Hematopoietic multipotent progenitor cell treated with erythropoietin and hydrocortisone succinate and interleukin-3 and kit ligand, for 8 days (in vitro differentiated cells): ENCODE measurements at regions not wholly inside any gene's neighbourhood (a gene's known extent, or its start where the extent isn't known, plus 50 kb on each side); places are given as distances from the start of the nearest gene placed in this dataset.

ENCODE experiments used
- DNase-seq: peaks from one replicate; pipeline ENCODE4 v3.0.0-alpha.2; 2015

GRCh38 chr16:27686926-27687325 is 137.0 kb downstream of the KATNIP start:
- DNase-seq: no peak

DNA sequence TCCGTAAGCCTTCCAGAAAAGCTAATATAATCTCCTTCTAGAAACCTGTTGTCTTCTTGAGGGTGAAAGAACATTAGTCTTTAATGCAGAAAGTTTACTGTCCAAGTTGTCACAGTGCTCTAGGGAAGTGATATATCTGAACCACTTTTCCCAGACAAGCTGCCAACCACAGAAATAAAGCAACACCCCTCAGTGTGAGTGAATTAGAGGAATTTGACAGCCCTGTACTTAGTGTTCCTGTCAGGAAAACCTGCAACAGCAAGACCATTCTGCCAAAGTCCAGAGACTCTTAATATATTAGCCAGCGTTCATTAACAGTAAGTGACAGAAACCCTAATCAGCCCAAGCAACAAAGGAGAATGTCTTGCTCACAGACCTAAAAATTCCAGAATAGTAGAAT is 137.7 kb downstream of the KATNIP start:
- no peak for DNase-seq

GRCh38 chr16:27689711-27690110 is 139.8 kb downstream of the KATNIP start:
- DNase-seq: no peak

DNA sequence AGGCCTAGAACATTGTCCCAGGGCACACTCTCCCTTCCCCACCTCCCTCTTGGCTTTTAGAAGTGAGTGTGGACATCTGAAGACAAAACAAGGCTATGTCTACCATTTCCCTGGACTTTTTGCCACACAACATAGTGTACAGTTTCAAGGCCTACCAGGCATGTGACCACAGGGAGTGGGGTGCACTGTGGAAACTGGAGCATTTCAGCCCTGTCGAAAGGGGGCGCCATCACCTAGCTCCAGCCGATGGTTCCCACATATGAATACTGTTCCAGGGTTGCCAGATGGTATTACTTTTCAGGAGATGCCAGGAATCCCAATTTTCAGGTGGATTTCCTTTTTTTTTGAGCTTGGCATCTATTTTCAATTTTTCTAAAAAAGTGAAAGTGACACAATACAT is 140.7 kb downstream of the KATNIP start:
- DNase-seq: peak; percentile 63

- no peak for DNase-seq
Observed at GRCh38 chr16:27691721-27692120, 141.8 kb downstream of the KATNIP start.

DNA sequence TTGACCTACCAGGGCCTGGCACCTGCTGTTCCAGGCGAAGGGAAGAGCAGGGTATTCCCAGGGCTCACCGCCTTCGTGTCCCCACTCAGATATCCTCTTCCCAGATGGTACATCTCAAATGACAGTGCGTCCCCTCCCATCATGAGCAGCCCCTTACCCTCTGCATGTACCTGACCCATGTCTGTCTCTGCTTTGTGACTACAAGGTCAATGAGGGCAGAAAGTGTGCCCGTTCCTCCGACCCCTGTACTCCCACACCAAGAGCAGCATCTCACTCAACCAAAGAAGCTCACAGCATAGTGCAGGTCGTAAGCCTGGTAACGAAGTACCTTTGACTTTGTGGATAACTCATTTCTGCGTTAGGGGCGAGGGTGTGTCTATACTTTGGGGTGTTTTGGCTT is 142.6 kb downstream of the KATNIP start:
- no peak for DNase-seq

GRCh38 chr16:27695161-27695560 is 145.2 kb downstream of the KATNIP start:
- DNase-seq: no peak

GRCh38 chr16:27698266-27698665 is 148.3 kb downstream of the KATNIP start:
- no peak for DNase-seq

DNA sequence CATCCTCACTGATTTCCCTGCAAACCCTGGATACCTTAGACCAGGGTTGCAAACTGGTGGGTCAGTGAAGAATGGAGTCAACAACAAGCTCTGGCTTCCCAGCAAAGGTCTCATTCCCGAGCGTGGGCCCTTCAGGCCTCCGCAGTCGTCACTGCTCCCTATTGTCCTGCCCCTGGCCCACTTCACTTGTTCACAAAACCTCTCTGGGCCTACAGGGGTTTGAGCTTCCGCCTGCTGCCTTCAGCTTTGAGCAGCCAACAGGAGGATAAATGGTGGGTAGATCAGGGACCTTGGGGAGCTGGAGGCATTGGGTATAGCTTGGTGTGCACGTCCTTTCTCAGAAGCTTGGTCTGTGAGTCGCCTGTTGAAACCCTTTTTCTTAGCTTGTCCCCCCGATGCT is 148.8 kb downstream of the KATNIP start:
- DNase-seq: no peak

- DNase-seq: no peak
Observed at GRCh38 chr16:27699540-27699939, 149.6 kb downstream of the KATNIP start.

DNA sequence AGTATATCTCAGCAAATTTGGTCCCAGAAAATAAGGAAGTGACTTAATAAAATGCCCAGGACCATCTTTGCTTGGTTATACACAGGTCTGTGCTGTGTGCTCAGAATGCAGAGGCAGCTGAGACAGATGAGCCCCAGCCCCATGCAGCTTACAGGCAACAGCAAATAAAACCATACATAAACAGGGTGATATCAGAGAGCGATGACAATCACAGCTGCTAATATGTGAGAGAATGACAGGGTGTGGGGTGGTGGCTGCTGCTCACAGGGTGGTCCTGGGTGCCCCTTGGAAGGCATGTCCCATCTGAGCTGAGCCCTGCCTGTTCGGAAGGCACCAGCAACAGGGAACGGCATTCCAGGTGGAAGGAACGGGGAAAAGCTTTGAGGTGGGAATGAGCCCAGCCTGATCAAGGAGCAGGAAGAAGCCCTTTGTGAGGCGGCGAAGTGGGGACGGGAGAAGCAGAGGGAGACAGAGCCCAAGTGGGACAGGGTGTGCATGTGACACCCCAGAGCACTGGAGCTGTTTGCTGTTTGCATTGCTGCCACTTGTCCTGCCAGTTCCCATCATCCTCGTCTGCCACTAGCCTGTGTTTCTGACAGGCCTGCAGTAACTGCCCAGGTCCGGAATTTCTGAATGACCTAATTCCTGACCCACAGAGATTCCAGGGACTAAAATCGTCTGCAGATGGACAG is 150.5 kb downstream of the KATNIP start:
- DNase-seq: no peak

DNA sequence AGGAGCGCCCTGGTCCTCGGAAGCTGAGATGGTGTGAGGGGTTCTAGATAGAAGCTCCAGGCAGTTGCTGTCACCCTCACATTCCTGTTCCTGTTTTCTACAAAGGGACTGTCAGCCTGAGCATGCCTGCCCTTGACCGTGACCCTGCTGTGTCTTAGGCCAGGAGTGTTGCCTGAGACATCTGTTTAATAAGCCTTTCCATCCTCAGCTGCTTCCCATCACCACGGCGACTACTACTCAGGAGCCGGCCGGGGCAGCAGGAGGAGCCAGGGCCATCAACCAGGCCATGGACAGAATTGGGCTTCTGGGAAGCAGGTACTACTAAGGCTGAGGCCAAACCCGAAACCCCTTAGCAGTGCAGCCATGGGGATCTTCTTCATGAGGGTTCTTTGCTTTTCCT is 151.4 kb downstream of the KATNIP start:
- no peak for DNase-seq

DNA sequence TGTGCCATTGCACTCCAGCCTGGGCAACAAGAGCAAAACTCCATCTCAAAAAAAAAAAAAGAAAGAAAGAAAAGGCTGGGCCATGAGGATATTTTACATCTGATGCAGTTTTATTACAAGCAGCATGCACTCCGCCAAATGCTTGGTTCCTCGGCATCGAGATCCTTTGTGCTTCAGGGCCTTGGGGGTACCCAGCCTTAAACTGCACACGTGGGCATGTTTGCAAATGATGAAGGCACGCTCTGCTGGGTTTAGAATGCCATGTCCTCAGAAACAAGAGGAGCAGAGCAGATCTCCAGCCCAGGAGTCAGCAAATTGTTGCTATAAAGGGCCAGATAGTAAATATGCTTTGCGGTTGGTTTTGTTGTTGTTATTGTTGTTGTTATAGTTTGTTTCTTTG is 153.2 kb downstream of the KATNIP start:
- DNase-seq: no peak

DNA sequence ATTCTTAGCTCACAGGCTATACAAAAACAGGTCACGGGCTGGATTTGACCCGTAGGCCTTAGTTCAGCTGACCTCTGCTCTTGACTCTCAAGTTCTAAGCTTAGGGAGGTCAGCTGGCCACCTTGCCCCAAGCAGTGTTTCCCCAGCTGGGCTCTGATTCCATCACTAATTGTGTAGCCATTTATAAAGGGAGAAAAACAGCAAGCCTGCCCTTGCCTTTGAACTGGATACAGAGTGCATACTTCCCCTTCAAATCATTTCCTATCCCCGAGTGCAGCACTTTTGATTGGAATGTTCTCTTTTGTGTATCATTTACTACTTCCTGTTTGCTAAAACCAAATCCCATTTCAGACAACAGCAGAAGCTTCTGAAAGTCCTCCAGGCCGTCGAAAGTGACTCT is 153.6 kb downstream of the KATNIP start:
- DNase-seq: no peak

GRCh38 chr16:27704252-27704651 is 154.3 kb downstream of the KATNIP start:
- no peak for DNase-seq

DNA sequence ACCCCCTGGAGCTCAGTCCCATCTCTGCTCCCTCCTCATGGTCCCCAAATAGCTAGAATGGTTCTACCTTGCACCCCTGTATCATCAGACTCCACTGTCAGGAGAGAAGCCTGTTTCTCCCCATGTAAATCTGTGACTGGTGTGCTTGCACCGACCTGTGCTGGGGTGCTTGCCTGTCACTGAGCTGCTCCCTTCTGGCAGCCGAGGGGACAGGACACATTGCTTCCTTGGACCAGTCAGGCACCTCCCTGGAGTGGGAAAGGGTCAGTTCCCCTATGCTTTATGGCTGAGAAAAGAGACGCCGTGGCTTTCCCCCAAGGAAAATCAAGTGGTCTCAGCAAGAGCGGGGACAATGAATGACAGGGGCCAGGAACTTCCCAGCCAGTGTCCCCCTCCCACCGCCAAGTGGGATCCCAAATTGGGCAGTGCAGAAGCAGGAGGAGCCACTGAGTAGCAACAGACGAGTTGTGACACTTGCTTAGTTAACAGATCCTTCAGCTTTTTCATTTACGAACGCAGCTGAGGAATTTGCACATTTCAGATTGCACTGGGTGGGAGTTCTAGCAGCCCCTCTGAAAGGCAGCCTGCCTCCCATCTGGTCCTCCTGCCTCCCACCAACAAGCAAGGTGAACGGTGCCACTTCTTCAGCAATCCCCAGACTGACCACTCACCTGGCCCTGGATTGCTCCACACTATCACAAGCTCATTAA is 156.4 kb downstream of the KATNIP start:
- no peak for DNase-seq

DNA sequence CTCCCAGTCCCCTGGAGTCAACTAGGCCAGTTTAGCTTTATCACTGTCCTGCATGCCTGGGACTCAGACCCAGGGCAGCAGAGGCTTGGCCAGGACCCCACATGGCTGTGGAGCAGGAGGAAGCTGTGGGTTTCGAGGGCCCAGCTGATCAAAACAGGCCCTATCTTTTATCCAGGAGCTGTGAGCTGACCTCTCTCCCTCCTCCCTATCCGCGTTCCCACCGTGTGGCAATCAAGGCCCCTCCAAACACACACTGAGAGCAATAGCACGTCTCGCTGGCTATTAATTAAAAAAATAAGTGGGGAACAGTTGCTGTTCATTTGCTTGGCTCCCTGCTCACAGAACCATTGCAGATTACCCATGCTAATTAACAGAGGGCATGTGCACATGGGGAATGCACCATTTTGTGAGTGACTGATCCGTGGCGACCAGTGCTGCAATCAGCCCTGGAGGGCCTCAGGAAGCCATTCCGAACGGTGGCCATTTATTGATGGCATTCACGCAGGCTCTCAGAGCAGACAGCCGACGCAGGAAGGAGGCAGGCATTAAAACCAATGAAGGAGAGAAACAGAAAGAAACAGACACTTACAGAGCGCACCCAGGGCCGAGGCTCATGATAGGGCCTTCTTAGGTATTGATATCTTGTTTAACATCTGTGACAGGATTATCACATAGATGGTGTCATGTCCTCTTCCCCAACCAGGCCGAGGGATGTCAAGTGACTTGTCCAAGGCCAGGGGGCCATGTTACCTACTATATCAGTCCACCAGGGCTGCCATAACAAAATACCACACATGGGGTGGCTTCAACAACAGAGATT is 157.1 kb downstream of the KATNIP start:
- DNase-seq: no peak

GRCh38 chr16:27708651-27709050 is 158.7 kb downstream of the KATNIP start:
- no peak for DNase-seq

GRCh38 chr16:27712251-27712711 is 162.3 kb downstream of the KATNIP start:
- DNase-seq: no peak

DNA sequence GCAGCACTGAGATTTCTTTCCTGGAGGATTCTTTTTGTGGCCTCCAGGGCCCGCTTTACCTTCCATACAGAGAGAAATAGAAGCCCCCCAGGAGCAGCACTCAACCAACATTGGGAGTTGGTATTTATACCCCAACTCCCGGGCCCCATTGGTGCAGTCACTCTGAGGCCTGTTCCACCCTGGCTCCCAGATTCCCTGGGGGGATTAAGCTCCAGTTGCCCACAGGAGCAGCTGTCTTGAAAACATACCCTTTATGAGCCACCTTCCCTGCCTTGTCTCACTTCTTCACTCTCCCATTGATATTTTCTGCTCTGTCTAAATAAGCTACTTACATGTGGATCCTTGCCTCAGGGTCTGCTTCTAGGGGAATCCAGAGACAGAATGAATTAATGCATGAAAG is 167.8 kb downstream of the KATNIP start:
- no peak for DNase-seq

DNA sequence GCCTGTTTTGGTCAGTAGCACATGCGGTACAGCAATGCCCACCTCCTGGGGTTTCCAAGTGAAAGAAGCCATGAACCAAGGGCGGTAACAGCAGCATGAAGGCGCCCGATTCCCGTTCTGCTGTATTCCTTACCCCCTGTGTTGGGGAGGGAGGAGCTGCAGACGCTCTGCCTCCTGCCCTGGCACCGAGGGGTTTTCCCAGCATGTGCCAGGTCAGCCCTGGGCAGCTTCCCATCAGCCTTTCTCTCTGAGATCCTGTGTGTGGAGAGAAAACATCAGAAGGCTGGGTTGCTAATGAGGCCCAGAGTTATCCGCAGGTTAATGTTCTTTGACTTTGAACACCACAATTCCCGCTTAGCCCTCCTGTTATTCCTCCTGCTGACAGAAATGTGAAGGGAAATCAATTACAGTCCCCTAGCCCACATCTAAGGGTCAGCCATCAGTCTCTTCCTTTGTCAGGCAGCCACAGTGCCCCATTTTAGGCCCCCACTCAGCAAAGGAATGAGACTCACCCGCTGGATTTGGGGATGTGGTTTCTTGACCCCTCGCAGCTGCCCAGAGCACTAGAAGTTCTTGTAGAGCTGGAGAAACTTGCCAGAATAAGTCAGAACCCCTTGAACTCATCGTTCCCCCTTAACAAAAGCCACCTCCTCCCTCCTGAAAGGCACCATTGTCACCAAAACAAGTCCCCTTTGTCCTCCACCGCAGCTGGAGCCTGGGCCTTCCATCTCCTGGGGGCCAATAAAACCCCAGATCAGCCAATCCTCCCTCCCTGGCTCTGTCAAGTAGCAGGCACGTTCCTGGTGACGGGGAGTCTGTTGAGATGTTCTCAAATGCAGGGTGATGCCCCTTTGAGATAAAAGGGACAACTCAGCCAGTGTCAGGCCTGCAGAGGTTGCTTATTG is 168.5 kb downstream of the KATNIP start:
- peak; percentile 9 for DNase-seq

DNA sequence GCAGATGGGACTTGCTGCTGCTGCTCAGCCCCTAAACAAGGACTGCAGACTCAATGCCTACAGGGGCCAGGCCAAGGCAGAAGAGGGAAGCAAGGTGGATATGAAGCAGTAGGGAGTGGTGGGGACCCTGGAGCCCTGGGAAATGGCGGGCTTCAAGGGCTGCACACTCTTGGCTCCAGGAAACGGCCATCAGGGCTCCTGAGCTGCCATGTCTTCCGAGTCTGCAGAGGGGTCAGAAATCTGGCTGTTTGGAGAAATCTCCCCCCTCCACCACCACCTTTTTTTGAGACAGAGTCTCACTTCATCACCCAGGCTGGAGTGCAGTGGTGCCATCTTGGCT is 169.1 kb downstream of the KATNIP start:
- no peak for DNase-seq
